Large intestine (tissue), 3 donors: ENCODE measurements at regions not wholly inside any gene's neighbourhood (a gene's known extent, or its start where the extent isn't known, plus 50 kb on each side); places are given as distances from the start of the nearest gene placed in this dataset.
A peak's percentile ranks its signal among the peaks of the same experiment; 100 is the strongest.

ENCODE experiments used
- DNase-seq, 2 donors: peaks; one replicate each; pipeline versions ENCODE4 v3.0.0 to v3.0.0-alpha.2; 2013
- H3K27ac ChIP-seq: one replicate; pipeline ENCODE4 v1.5.1; 2013; ENCODE audit warnings: low read length
- H3K27me3 ChIP-seq: 2 replicates; pipeline ENCODE4 v1.6.1; 2013; ENCODE audit warnings: low read length; ENCODE audit not compliant: control insufficient read depth, insufficient read depth
- H3K36me3 ChIP-seq: 2 replicates; pipeline ENCODE4 v1.6.1; 2013; ENCODE audit warnings: low read length; ENCODE audit not compliant: control insufficient read depth, insufficient read depth
- H3K4me1 ChIP-seq: one replicate; pipeline ENCODE4 v1.6.1; 2013; ENCODE audit warnings: low read length; ENCODE audit not compliant: control insufficient read depth, insufficient read depth
- H3K4me3 ChIP-seq: one replicate; pipeline ENCODE4 v1.5.1; 2013; ENCODE audit warnings: low read length
- H3K9me3 ChIP-seq: one replicate; pipeline ENCODE4 v1.6.1; 2013; ENCODE audit warnings: mild to moderate bottlenecking, low read depth, low read length, moderate library complexity; ENCODE audit not compliant: control insufficient read depth
- WGBS: methylation state at CpG from one replicate; pipeline ENCODE4 v1.1.5; 2013; ENCODE audit warnings: low lambda C conversion rate; ENCODE audit not compliant: insufficient coverage; 5-methylcytosine and 5-hydroxymethylcytosine counted together

- Histone ChIP-seq H3K27ac (no peak overlapping the region), H3K27me3 (no peaks in the 10 kb centered on the region), H3K4me1 (no peaks in the 10 kb centered on the region), H3K9me3 (no peaks in the 10 kb centered on the region), H3K4me3 (no peak overlapping the region), H3K36me3 (no peaks in the 10 kb centered on the region)
- WGBS, result 92% methylated on average over 5 of the region's 6 CpGs
- DNase-seq, result no peak
Observed at GRCh38 chr7:94261067-94261466, 133.6 kb upstream of the COL1A2 start.

GRCh38 chr7:94264756-94265155, 129.9 kb upstream of the COL1A2 start:
- DNase-seq, result no peak
- Histone ChIP-seq H3K4me1 (no peaks in the 10 kb centered on the region), H3K4me3 (no peak overlapping the region), H3K9me3 (no peaks in the 10 kb centered on the region), H3K27ac (no peak overlapping the region), H3K27me3 (peaks cover 2% of the 10 kb centered on the region), H3K36me3 (no peaks in the 10 kb centered on the region)

- WGBS, result 86% methylated on average over 2 of the region's 2 CpGs
- H3K27ac ChIP-seq, result no peak overlapping the region
Observed at GRCh38 chr7:94265456-94265855, 129.2 kb upstream of the COL1A2 start.

GRCh38 chr7:94266238-94266644, 128.5 kb upstream of the COL1A2 start:
- DNase-seq, result no peak
- Histone ChIP-seq H3K4me1 (no peaks in the 10 kb centered on the region), H3K4me3 (no peak overlapping the region), H3K9me3 (no peaks in the 10 kb centered on the region), H3K27me3 (peaks cover 2% of the 10 kb centered on the region), H3K27ac (no peak overlapping the region), H3K36me3 (no peaks in the 10 kb centered on the region)
- no CpG with 5 or more reads among the region's 3 CpGs for WGBS

More at GRCh38 chr7:94265456-94265855, 129.2 kb upstream of the COL1A2 start:
- no peaks in the 10 kb centered on the region for H3K9me3 ChIP-seq
- no peaks in the 10 kb centered on the region for H3K36me3 ChIP-seq
- no peak overlapping the region for H3K4me3 ChIP-seq
- peaks cover 2% of the 10 kb centered on the region for H3K27me3 ChIP-seq
- no peak for DNase-seq
- no peaks in the 10 kb centered on the region for H3K4me1 ChIP-seq

- DNase-seq, result no peak
- Histone ChIP-seq H3K4me3 (no peak overlapping the region), H3K4me1 (no peaks in the 10 kb centered on the region), H3K9me3 (no peaks in the 10 kb centered on the region), H3K36me3 (no peaks in the 10 kb centered on the region), H3K27ac (no peak overlapping the region), H3K27me3 (peaks cover 4% of the 10 kb centered on the region)
- WGBS, result no CpG with 5 or more reads among the region's 1 CpG
Observed at GRCh38 chr7:94270772-94271171, 123.9 kb upstream of the COL1A2 start.

GRCh38 chr7:94272821-94273583, 121.7 kb upstream of the COL1A2 start:
- H3K27me3 ChIP-seq, result peaks cover 2% of the 10 kb centered on the region
- H3K9me3 ChIP-seq, result no peaks in the 10 kb centered on the region
- 100% methylated on average over 1 of the region's 1 CpG for WGBS
- H3K4me1 ChIP-seq, result no peaks in the 10 kb centered on the region
- H3K27ac ChIP-seq, result no peak overlapping the region
- H3K36me3 ChIP-seq, result no peaks in the 10 kb centered on the region
- no peak overlapping the region for H3K4me3 ChIP-seq
- DNase-seq, result no peak

- WGBS, result no CpG with 5 or more reads among the region's 3 CpGs
- peaks cover 2% of the 10 kb centered on the region for H3K27me3 ChIP-seq
- H3K4me1 ChIP-seq, result no peaks in the 10 kb centered on the region
- DNase-seq, result no peak
- no peaks in the 10 kb centered on the region for H3K36me3 ChIP-seq
- no peak overlapping the region for H3K4me3 ChIP-seq
- H3K27ac ChIP-seq, result no peak overlapping the region
- no peaks in the 10 kb centered on the region for H3K9me3 ChIP-seq
Observed at GRCh38 chr7:94274828-94275227, 119.9 kb upstream of the COL1A2 start.

- 60% methylated on average over 1 of the region's 4 CpGs for WGBS
- DNase-seq, result peak in 1 of 2 donors; percentile 20
- no peaks in the 10 kb centered on the region for H3K9me3 ChIP-seq
Observed at GRCh38 chr7:94276027-94276426, 118.7 kb upstream of the COL1A2 start.

GRCh38 chr7:94276795-94277194, 117.9 kb upstream of the COL1A2 start:
- no peak overlapping the region for H3K27ac ChIP-seq
- H3K4me3 ChIP-seq, result no peak overlapping the region
- H3K27me3 ChIP-seq, result peaks cover 4% of the 10 kb centered on the region
- DNase-seq, result no peak
- no CpG with 5 or more reads among the region's 1 CpG for WGBS
- H3K36me3 ChIP-seq, result no peaks in the 10 kb centered on the region
- H3K4me1 ChIP-seq, result no peaks in the 10 kb centered on the region
- H3K9me3 ChIP-seq, result no peaks in the 10 kb centered on the region

More at GRCh38 chr7:94276027-94276426, 118.7 kb upstream of the COL1A2 start:
- H3K27ac ChIP-seq, result no peak overlapping the region
- H3K4me3 ChIP-seq, result no peak overlapping the region
- peaks cover 2% of the 10 kb centered on the region for H3K27me3 ChIP-seq
- no peaks in the 10 kb centered on the region for H3K4me1 ChIP-seq
- no peaks in the 10 kb centered on the region for H3K36me3 ChIP-seq

- 96% methylated on average over 3 of the region's 4 CpGs for WGBS
- Histone ChIP-seq H3K27me3 (peaks cover 5% of the 10 kb centered on the region), H3K9me3 (no peaks in the 10 kb centered on the region), H3K36me3 (no peaks in the 10 kb centered on the region), H3K27ac (no peak overlapping the region), H3K4me1 (no peaks in the 10 kb centered on the region), H3K4me3 (no peak overlapping the region)
- no peak for DNase-seq
Observed at GRCh38 chr7:94277236-94277635, 117.5 kb upstream of the COL1A2 start.

GRCh38 chr7:94280851-94281250, 113.8 kb upstream of the COL1A2 start:
- H3K9me3 ChIP-seq, result no peaks in the 10 kb centered on the region
- no peak for DNase-seq
- 100% methylated on average over 1 of the region's 2 CpGs for WGBS
- peaks cover 2% of the 10 kb centered on the region for H3K27me3 ChIP-seq
- H3K4me3 ChIP-seq, result no peak overlapping the region
- no peak overlapping the region for H3K27ac ChIP-seq
- no peaks in the 10 kb centered on the region for H3K4me1 ChIP-seq
- no peaks in the 10 kb centered on the region for H3K36me3 ChIP-seq
